ENCODE measurements at regions not wholly inside any gene's neighbourhood (a gene's known extent, or its start where the extent isn't known, plus 50 kb on each side); places are given as distances from the start of the nearest gene placed in this dataset.

DNA sequence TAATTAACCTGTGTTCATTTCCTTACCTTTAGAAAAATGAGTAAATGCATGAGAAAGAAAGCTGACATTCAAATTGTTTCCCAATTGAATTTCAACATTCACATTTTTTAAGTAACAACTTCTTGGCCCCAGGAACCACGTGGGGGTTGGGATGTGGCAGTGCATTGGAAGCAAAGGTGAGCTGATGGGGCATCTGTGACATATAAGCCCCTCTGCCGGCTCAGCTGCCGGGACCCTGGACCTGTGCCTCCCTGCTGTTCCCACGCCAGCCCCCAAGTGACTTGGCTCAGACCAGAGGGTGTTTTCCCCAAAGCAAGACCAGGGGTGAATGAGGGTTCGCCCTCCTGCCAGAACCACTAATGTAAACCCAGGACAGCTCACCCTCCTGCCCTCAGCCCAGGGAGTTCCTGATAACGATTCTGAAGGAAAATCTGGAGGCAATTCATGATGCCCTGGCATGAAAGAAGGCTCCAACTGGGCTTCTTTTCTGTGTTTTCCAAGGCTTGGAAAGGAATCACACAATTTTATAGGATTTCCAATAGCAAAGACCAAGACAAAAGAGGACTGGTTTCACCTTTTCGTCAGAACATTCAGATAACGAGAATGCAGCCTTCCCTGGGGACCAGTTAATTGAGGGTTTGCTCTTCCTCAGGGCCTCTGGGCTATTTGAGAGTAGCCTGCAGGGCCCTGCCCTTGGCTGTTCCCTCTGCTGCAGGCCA is 193.2 kb upstream of the TWIST2 start:
- Histone ChIP-seq H3K27me3 (ENCODE audit: low read length) (no peaks in the 10 kb centered on the region), H3F3A (ENCODE audit: insufficient read depth) (no peaks in the 10 kb centered on the region), H3K9ac (ENCODE audit: low read length) (no peak overlapping the region), H2AFZ (ENCODE audit: low read depth, low read length, severe bottlenecking) (no peak overlapping the region), H3K9me3 (ENCODE audit: insufficient read depth, low read length) (no peaks in the 10 kb centered on the region), H3K9me2 (replicated peaks; ENCODE audit: insufficient read depth, low read length) (no peaks in the 10 kb centered on the region), H3K4me3 (ENCODE audit: insufficient read depth, low read length, poor library complexity, severe bottlenecking) (no peak overlapping the region), H3K36me3 (ENCODE audit: low read length) (no peaks in the 10 kb centered on the region), H4K20me1 (ENCODE audit: low read depth, low read length) (no peaks in the 10 kb centered on the region), H3K4me2 (ENCODE audit: low read depth, low read length, poor library complexity, severe bottlenecking) (no peak overlapping the region), H3K27ac (ENCODE audit: low read depth, low read length) (no peak overlapping the region), H3K79me2 (ENCODE audit: insufficient read depth, low read length) (no peaks in the 10 kb centered on the region)
- TF ChIP-seq EZH2phosphoT487 (conservative IDR thresholded peaks at IDR 0.05; ENCODE audit: low read length) = no peak
- TF ChIP-seq, protein P1, sequence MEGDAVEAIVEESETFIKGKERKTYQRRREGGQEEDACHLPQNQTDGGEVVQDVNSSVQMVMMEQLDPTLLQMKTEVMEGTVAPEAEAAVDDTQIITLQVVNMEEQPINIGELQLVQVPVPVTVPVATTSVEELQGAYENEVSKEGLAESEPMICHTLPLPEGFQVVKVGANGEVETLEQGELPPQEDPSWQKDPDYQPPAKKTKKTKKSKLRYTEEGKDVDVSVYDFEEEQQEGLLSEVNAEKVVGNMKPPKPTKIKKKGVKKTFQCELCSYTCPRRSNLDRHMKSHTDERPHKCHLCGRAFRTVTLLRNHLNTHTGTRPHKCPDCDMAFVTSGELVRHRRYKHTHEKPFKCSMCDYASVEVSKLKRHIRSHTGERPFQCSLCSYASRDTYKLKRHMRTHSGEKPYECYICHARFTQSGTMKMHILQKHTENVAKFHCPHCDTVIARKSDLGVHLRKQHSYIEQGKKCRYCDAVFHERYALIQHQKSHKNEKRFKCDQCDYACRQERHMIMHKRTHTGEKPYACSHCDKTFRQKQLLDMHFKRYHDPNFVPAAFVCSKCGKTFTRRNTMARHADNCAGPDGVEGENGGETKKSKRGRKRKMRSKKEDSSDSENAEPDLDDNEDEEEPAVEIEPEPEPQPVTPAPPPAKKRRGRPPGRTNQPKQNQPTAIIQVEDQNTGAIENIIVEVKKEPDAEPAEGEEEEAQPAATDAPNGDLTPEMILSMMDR (IDR thresholded peaks at IDR 0.05; ENCODE audit: insufficient read depth, low read length, poor library complexity, severe bottlenecking) = no peak

DNA sequence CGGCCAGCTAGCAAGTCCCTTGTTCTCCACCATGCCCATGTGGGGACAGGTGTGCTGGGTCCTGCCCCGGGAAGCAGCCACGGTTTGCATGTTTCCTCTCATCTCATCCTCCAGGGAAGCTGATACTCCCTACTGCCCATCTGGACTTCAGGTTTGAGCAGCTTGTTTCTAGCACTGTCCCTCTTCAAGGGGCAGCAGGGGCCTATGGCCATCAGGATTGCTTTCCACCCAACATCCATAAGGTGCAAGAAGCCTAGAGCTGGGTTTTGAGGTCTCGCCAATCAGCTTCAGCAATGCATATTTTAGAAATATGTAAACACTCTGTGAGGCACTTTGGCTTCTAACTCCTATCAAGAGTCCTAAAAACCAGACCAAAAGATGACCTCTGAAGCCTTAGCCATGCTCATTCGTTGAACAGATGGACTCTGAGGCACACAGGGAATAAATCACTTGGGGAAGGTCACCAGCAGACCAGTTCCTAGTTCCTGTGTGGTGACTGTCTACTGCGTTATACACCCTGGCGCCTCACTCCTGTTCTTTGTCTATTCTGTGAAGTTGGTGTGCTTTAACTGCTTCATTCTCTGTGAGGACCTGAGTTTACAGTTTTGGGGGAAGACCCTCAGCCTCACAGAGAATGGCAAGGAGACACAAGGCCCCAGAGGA is 192.6 kb upstream of the TWIST2 start:
- no peaks in the 10 kb centered on the region for H4K20me1 ChIP-seq (ENCODE audit: low read depth, low read length)
- no peaks in the 10 kb centered on the region for H3K9me3 ChIP-seq (ENCODE audit: insufficient read depth, low read length)
- no peak overlapping the region for H2AFZ ChIP-seq (ENCODE audit: low read depth, low read length, severe bottlenecking)
- H3K27ac ChIP-seq (ENCODE audit: low read depth, low read length) = no peak overlapping the region
- no peaks in the 10 kb centered on the region for H3K27me3 ChIP-seq (ENCODE audit: low read length)
- no peaks in the 10 kb centered on the region for H3K9me2 ChIP-seq (replicated peaks; ENCODE audit: insufficient read depth, low read length)
- H3F3A ChIP-seq (ENCODE audit: insufficient read depth) = no peaks in the 10 kb centered on the region
- no peak overlapping the region for H3K4me2 ChIP-seq (ENCODE audit: low read depth, low read length, poor library complexity, severe bottlenecking)
- no peak for TF ChIP-seq EZH2phosphoT487 (conservative IDR thresholded peaks at IDR 0.05; ENCODE audit: low read length)
- TF ChIP-seq, protein P1 (IDR thresholded peaks at IDR 0.05; ENCODE audit: insufficient read depth, low read length, poor library complexity, severe bottlenecking) = no peak
- no peaks in the 10 kb centered on the region for H3K36me3 ChIP-seq (ENCODE audit: low read length)
- H3K4me3 ChIP-seq (ENCODE audit: insufficient read depth, low read length, poor library complexity, severe bottlenecking) = no peak overlapping the region
- H3K9ac ChIP-seq (ENCODE audit: low read length) = no peak overlapping the region
- no peaks in the 10 kb centered on the region for H3K79me2 ChIP-seq (ENCODE audit: insufficient read depth, low read length)

DNA sequence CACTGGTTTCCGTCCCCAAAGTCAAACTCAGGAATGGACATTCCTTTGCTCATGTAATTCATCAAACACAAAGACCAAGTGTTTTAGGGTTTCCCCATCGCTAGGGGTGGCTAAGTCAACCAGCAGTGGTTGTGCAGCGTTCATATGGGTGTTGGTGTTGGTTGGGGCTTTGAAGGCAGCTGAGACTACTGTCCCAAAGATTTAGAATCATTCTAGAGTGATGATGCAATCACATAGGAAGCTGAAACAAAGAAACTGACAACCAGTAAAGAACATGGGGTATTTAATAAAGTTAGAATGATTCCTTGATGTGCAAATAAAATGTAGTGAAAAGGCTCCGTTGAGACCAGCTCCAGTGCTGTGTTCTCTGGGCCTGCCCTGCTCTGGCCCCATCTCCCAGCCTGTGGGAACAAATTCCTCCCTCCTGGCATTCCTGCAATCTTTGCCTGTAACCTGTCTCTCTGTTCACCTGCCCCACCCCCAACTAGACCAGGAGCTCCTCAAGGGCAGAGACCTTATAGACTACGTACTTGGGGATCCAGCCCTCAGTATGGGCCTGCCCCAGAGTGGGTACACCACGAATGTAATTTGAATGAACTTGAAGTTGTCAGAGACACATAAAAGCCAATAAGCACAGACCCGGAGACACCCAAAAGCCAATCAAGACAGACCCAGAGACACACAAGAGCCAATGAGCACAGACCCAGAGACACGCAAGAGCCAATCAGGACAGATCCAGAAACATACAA is 191.7 kb upstream of the TWIST2 start:
- Histone ChIP-seq H3K79me2 (ENCODE audit: insufficient read depth, low read length) (no peaks in the 10 kb centered on the region), H3K9me3 (ENCODE audit: insufficient read depth, low read length) (no peaks in the 10 kb centered on the region), H3K4me2 (ENCODE audit: low read depth, low read length, poor library complexity, severe bottlenecking) (no peak overlapping the region), H3K9me2 (replicated peaks; ENCODE audit: insufficient read depth, low read length) (no peaks in the 10 kb centered on the region), H3K36me3 (ENCODE audit: low read length) (no peaks in the 10 kb centered on the region), H2AFZ (ENCODE audit: low read depth, low read length, severe bottlenecking) (no peak overlapping the region), H3K27ac (ENCODE audit: low read depth, low read length) (no peak overlapping the region), H3K27me3 (ENCODE audit: low read length) (no peaks in the 10 kb centered on the region), H4K20me1 (ENCODE audit: low read depth, low read length) (no peaks in the 10 kb centered on the region), H3F3A (ENCODE audit: insufficient read depth) (no peaks in the 10 kb centered on the region), H3K4me3 (ENCODE audit: insufficient read depth, low read length, poor library complexity, severe bottlenecking) (no peak overlapping the region), H3K9ac (ENCODE audit: low read length) (no peak overlapping the region)
- no peak for TF ChIP-seq EZH2phosphoT487 (conservative IDR thresholded peaks at IDR 0.05; ENCODE audit: low read length)
- TF ChIP-seq, protein P1 (IDR thresholded peaks at IDR 0.05; ENCODE audit: insufficient read depth, low read length, poor library complexity, severe bottlenecking) = no peak
